ENCODE measurements at regions not wholly inside any gene's neighbourhood (a gene's known extent, or its start where the extent isn't known, plus 50 kb on each side); places are given as distances from the start of the nearest gene placed in this dataset.

GRCh38 chr6:3526962-3527650 is 70.3 kb upstream of the SLC22A23 start:
- H3K9me3 ChIP-seq (ENCODE audit: control insufficient read depth, insufficient read depth, low read depth, low read length): no peaks in the 10 kb centered on the region
- DNase-seq (ENCODE audit: low read depth, low spot score) (no peak), ATAC-seq (no peak)
- no peak overlapping the region for H3K4me3 ChIP-seq (ENCODE audit: low read depth in 2 of 2, low read length in 2 of 2)
- peaks cover 8% of the 10 kb centered on the region for H3K27me3 ChIP-seq (ENCODE audit: control insufficient read depth, insufficient read depth, low read length)
- CTCF ChIA-PET: no interaction called here
- TF ChIP-seq POLR2AphosphoS5 (IDR thresholded peaks at IDR 0.05; ENCODE audit: low read depth, low read length) (no peak), CTCF (IDR thresholded peaks at IDR 0.05) (no peak), TCF7L2 (IDR thresholded peaks at IDR 0.05; ENCODE audit: low read depth, low read length) (no peak), REST (IDR thresholded peaks at IDR 0.05; ENCODE audit: insufficient read depth in 1 of 2, low read depth in 2 of 2, low read length in 1 of 2) (no peak), SIN3A (IDR thresholded peaks at IDR 0.05; ENCODE audit: borderline replicate concordance, insufficient read depth, low read depth, low read length) (no peak)
- POLR2A ChIA-PET: no interaction called here
- H3K4me1 ChIP-seq (ENCODE audit: control insufficient read depth, insufficient read depth, low read length): no peaks in the 10 kb centered on the region
- intact Hi-C loops (cut with micrococcal nuclease; ENCODE audit: unreplicated experiment) (no loop called here), in situ Hi-C loops (cut with HindIII; ENCODE audit: low pct_unique_long_range_greater_than_20kb, low sequenced_read_pairs) (no loop called here)
- no peaks in the 10 kb centered on the region for H3K36me3 ChIP-seq (ENCODE audit: control insufficient read depth, insufficient read depth, low read length)
- no peak overlapping the region for H3K27ac ChIP-seq (ENCODE audit: low read length)
- BruUV-seq (replicated peaks): no TSS peak

- Histone ChIP-seq H3K9me3 (ENCODE audit: control insufficient read depth, insufficient read depth, low read depth, low read length) (no peaks in the 10 kb centered on the region), H3K27me3 (ENCODE audit: control insufficient read depth, insufficient read depth, low read length) (peaks cover 8% of the 10 kb centered on the region), H3K4me3 (ENCODE audit: low read depth in 2 of 2, low read length in 2 of 2) (no peak overlapping the region), H3K4me1 (ENCODE audit: control insufficient read depth, insufficient read depth, low read length) (no peaks in the 10 kb centered on the region), H3K27ac (ENCODE audit: low read length) (no peak overlapping the region), H3K36me3 (ENCODE audit: control insufficient read depth, insufficient read depth, low read length) (no peaks in the 10 kb centered on the region)
- POLR2A ChIA-PET: no interaction called here
- BruUV-seq (replicated peaks): no TSS peak
- in situ Hi-C loops (cut with HindIII; ENCODE audit: low pct_unique_long_range_greater_than_20kb, low sequenced_read_pairs) (no loop called here), intact Hi-C loops (cut with micrococcal nuclease; ENCODE audit: unreplicated experiment) (no loop called here)
- CTCF ChIA-PET: no interaction called here
- DNase-seq (ENCODE audit: low read depth, low spot score): no peak
- ATAC-seq: no peak
- TF ChIP-seq POLR2AphosphoS5 (IDR thresholded peaks at IDR 0.05; ENCODE audit: low read depth, low read length): no peak
Observed at GRCh38 chr6:3525915-3526314, 69.1 kb upstream of the SLC22A23 start.

GRCh38 chr6:3524456-3524855 is 67.6 kb upstream of the SLC22A23 start:
- DNase-seq (ENCODE audit: low read depth, low spot score): no peak
- intact Hi-C loops (cut with micrococcal nuclease; ENCODE audit: unreplicated experiment) (no loop called here), in situ Hi-C loops (cut with HindIII; ENCODE audit: low pct_unique_long_range_greater_than_20kb, low sequenced_read_pairs) (no loop called here)
- ChIA-PET CTCF (no interaction called here), POLR2A (no interaction called here)
- Histone ChIP-seq H3K27ac (ENCODE audit: low read length) (no peak overlapping the region), H3K36me3 (ENCODE audit: control insufficient read depth, insufficient read depth, low read length) (no peaks in the 10 kb centered on the region), H3K9me3 (ENCODE audit: control insufficient read depth, insufficient read depth, low read depth, low read length) (no peaks in the 10 kb centered on the region), H3K4me3 (ENCODE audit: low read depth in 2 of 2, low read length in 2 of 2) (no peak overlapping the region), H3K27me3 (ENCODE audit: control insufficient read depth, insufficient read depth, low read length) (peaks cover 8% of the 10 kb centered on the region), H3K4me1 (ENCODE audit: control insufficient read depth, insufficient read depth, low read length) (no peaks in the 10 kb centered on the region)
- ATAC-seq: no peak
- no TSS peak for BruUV-seq (replicated peaks)
- no peak for TF ChIP-seq TCF7L2 (IDR thresholded peaks at IDR 0.05; ENCODE audit: low read depth, low read length)
- no peak for TF ChIP-seq POLR2AphosphoS5 (IDR thresholded peaks at IDR 0.05; ENCODE audit: low read depth, low read length)
- no peak for TF ChIP-seq REST (IDR thresholded peaks at IDR 0.05; ENCODE audit: insufficient read depth in 1 of 2, low read depth in 2 of 2, low read length in 1 of 2)
- no peak for TF ChIP-seq SIN3A (IDR thresholded peaks at IDR 0.05; ENCODE audit: borderline replicate concordance, insufficient read depth, low read depth, low read length)
- TF ChIP-seq CTCF (IDR thresholded peaks at IDR 0.05): no peak
